COR-L47 (cell line): ENCODE measurements at regions not wholly inside any gene's neighbourhood (a gene's known extent, or its start where the extent isn't known, plus 50 kb on each side); places are given as distances from the start of the nearest gene placed in this dataset.

Source experiments
- DNase-seq: peaks from one replicate; lab custom pipeline; 2025; lab: John Stamatoyannopoulos, UW

DNA sequence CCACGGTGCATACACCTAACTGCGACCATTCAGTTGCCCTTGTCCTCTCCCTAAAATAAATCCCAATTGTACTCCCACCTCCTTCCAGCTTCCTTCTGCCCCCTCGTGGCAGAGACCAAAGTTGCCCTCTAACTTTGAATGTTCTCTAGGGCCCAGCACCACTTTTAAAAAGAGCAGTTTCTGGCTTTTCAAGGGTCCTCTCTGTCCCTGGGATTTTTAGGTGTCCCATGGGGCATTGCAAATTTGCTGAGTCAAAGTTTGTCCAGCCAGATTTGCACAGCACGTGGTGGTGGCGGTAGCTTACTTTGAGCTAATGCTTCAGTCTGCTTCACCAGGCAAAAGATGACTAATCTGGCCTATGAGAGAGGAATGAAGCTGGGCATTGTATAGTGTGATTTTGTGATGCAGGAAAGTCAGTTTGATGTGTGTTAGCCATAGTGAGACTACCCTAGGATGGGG, 100.2 kb downstream of the PERP start:
- DNase-seq, result no peak

DNA sequence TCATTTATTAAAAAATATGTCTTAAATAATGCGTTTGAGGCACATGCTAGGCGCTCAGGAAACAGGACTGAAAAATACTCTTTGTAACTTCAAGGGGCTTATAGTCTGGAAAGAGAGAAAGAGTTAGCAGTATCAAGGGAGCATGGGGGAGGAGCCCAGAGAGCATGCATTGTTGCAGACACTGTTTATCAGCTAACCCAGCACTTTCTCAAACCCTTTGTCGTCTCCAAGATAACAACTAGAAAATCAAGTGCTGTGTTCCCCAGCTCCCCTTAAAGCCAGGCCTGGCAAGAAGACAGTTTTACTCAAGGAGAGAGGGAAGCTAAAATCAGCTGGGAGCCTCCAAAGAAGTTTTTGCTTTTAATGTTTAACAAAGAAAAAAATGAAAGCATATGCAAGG, 98.4 kb downstream of the PERP start:
- DNase-seq, result no peak

DNA sequence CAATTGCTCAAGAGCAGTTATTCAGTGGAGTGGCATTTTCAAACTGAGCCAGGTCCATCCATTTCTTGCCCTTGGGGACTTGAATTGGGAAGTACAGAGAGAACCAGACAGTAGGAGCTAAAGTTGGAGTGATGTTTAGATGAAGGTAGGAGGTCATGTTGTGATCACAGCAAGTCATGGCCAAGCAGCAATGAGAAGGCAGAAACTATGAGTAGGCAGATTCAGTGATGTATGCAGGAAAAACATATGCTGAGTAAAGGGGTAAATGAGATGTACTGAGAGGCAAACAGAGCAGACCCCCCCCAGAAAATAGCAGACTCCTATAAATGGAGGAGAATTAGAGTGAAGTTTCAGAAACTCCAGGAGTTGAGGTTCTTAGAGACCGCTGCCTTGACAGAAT, 95.8 kb downstream of the PERP start:
- no peak for DNase-seq

DNA sequence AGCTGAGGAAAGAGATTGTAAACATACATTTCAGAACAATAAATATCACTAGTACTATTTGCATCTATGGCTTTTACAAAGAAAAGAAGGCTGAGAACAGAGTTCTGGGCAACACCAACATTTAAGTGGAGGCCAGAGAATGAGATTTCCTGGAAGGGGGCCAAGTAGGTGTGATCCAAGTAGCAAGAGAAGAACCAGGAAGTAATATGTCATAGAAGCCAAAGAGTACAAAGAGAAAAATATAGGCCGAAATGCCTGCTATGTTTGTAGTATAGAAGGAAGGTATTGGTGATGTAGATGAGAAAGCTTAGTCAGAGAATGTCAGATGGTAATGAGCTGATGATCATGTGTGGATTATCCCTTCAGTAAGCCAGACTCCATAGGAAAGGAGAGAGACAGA, 94.5 kb downstream of the PERP start:
- peak; percentile 10 for DNase-seq

DNA sequence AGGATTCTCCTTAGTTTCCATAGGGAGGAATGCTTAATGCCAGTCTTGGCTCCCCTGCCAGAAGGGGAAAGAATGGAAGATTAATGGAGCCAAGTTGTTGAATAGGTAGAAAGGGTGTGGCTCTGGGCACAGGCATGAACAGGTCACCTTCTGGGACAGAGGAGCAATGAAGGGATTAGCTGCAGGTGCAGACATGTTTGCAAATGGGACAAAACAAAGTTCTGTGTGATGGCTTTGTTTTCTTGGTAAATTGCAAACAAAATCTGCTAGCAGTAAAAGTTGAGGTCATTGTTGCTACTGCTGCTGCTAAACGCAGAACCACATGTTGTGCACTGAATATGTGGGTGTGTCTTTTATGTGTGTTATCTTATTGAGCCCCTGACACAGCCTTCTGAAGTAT, 93.3 kb downstream of the PERP start:
- no peak for DNase-seq

DNA sequence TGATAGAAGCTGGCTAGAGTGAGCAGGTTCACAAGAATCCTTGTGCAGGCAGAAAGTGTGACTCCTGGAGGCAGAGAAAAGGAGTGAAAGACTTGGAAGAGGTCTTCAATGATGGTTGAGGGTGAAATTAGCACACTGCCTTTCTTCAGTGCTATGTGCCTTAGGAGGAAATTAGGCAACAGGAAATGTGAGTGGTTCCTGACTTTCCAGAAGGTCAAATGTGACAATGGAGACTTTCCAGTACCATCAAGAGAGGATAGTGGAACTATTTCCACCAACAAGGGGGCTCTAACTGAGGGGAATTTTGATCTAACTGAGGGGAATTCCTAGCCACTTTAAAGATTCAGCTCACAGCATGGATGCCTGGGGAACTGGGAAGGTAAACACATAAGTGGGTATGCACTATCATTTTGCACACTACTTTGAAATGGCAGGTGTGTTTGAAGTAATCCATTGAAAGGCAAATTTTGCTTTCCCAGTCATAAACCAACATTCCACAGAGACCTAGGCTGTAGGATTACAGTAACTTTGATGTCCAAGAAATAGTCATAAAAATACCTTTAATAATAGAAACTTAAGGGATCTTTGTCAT, 90.0 kb downstream of the PERP start:
- no peak for DNase-seq

DNA sequence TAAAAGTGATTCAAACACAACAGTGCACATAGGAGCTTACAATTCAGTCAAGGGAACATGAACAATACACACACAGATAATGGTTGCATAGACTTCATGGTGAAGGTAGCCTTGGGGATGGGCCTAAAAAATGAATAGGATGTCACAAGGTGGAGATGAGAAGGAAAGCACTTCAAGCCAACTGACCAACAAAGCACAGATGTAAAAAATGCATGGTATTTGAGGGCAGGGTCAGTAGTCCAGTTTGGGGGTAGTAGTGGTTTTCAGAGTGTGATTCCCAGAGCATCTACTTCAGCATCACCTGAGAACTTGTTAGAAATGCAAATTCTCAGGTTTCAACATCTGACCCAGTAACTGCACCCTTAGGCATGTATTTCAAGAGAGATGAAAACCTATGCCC, 88.9 kb downstream of the PERP start:
- no peak for DNase-seq

DNA sequence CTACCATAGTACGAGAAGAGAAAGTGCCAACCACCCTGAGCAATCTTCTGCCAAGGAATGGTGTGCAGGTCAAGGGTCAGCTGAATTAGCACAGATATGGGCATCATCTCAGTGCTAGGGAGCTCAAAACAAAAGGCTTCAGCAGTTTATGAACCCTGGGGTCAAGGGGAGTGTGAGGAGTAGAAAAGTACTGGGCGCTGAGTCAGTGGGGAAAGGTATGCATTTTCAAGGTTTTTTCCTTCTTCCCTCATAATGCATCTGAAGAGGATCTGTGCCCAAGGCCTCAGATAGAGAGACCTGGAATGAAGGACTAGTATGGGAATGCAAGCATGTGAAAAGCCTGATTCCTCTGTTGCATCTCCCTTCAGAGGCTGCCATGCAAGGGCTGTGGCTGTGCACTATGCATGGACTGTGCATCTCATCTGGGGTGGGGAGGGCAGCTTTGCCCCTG, 81.7 kb downstream of the PERP start:
- no peak for DNase-seq

DNA sequence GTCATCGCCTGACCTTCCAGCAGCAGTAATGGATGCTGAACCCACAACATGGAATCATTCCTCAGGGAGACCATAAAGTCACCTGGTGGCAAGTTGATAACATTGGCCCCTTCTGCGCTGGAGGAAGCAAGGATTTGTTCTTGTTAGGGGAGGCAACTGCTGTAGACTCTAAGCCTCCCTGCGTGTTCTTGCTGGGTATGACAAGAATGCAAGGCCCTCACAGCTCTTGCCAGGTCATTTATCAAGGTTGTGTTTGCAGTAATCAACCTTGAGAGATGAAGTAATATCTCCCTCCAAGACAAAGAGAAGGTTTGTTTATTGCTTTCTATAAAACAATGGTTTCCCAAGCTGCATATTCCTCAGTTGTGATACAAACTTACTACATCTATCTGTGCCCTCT, 80.9 kb downstream of the PERP start:
- DNase-seq, result no peak

DNA sequence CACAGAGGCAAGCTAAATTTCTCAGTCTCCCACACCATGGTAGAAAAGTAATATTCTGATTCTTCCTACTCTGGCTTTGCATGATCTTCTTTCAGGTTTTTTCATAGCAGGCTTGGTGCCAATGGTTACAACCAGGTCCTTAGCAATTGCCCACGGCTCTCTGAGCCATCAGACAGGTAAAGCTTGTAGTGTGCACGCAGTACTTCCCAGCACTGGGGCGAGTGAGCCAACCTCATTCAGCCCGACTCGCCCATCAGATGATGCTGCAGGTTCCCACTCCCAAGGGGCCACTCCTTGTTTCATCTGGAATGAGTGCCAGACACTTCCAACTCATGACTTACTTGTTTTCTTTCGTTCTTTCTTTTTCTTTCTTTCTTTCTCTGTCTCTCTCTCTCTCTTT, 78.3 kb downstream of the PERP start:
- no peak for DNase-seq

DNA sequence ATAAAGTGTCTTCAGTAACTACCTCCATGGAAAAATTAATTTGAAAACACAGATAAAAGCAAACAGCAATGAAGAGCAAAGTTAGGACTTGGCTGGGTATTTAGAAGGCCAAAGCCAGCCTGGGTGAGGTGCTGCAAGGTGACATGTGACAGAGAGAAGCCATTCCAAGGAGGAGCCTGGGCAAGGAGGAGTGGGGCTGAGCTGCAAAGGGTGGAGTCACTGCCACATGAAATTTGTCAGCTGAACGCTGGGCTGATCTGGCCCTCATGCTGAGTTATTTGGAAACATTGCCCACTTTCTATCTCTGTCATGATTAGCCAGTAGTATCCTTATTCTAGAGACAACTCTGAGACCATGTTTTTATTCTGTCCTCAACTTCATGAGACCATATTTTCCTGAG, 76.3 kb downstream of the PERP start:
- no peak for DNase-seq

DNA sequence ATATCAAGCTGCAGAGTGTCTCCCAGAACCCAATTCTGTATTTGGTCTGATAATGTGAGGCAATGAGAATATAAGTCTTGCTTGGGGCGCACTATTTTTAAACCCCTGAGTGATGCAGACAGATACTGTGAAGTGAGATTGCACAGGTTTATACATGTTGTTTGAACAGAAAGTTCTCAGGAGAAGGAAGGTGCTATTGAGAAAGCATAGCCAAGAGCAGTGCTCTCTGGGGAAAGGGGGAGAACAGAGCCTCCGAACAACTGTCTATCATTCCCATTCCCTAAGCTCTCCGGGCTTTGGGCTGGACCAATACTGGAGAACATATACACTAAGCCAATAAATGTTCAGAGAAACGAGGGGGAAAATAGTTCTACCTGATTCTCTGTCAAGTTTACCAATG, 75.8 kb downstream of the PERP start:
- no peak for DNase-seq

DNA sequence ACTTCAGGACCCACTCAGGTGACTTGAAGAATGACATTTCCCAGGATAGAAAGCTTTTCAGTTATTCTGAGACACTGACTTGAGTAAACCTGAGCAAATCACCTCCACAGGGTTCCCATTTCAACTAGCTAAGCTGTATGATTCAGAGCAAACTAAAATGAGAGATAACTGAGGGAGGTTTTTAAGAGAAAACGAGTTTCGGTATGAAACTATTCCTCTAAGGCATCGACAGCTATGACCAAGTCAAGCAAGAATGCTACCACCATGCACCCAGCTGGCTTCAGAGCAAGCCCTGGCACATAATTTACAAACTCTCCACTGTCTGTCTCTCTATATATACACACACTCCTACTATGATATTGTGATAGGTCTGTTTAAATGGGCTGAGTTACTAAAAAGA, 75.4 kb downstream of the PERP start:
- no peak for DNase-seq

DNA sequence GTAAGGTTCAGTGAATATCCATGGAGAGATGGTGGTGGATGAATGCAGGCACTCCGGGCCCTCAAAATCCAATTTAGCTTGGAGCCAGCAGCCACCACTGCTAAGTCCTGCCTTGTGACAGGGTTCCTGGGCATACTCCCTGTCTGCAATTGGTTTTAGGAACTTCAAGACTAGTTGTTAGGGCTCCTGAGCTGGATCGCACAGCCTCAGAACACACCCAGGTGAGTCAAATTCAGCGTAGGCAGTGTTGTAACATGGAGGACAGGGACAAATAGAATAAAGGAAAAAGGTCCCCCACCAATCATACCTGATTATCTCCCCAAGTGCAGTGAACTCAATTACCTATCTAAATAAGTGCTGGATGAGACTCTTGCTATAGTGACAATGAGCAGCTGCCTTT, 74.6 kb downstream of the PERP start:
- no peak for DNase-seq

DNA sequence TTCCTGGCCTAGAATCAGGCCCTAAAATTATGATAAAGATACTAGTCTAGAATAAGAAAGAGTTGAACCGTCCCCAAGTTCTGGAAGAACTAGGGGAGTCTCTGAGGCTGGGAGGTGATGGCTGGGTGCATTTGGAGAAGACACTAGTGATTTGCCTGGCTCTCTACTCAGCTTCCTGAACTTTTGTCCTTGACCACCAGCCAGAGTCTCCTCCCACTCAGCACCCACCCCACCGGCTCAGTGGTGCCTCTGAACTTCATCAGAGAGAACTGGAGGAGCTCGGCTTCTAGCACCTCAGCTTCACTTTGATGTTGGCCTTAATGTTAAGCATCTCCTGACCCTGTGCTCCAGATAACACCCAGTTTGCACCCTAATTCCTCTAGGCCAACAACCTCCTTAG, 73.0 kb downstream of the PERP start:
- DNase-seq, result no peak

DNA sequence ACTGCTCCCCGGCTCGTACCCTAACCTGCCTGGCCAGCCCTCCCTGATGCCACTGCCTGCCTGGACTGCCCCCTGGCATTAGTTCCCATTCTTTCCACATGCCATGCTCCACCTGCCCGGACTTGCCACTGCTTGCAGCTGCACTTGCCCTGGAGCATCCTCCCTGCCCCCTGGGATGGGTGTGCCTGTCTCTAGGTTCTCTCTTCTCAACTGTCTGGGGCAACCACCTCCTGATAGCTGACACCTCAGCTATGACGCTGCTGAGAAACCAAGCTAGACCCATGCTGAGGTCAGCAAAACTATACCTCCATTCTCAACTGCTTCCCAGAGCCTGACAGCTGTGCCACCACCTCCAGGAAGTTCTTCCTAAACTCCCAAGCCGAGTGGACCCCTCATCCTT, 72.1 kb downstream of the PERP start:
- DNase-seq, result no peak

DNA sequence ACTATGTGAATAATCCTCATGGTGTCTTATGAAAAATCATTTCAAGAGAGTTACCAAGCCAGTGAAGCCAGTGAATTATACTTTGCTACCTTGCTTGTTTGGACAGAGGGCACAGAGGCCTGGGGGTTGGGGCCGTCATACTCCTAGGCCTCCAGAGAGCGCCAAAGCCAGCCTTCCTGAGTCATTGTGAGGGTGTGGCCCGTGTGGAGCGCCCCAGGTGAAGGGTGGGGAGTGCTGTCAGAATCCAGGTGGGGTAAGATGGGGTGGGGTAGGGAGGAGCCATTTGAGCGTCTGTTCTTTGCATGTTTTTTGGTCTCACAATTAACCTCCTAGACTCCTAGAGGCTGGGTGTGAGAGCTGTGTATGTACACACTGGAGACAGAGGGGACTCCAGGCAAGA, 71.1 kb downstream of the PERP start:
- no peak for DNase-seq

DNA sequence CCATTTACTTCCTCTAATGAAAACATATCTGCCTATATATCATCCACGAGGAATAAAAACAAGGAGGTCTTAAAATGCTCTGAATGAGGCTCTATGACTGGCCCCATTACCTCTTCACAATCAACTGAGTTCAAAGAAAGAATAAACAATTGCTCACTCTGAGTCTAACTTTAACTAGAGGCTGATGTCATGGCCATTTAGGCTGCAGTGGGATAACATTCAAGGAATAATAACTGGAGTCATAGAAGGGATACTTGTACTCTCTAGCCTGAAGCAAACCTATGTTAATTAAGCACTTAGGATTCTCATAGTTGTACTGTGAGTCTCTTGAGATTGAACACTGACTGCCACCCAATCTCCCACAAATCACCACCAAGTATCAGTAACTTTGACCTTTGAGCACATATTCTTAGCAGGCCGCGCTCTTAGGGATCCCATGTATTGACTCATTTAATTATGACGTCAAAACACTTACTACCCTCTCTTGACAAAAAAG, 70.2 kb downstream of the PERP start:
- DNase-seq, result no peak

DNA sequence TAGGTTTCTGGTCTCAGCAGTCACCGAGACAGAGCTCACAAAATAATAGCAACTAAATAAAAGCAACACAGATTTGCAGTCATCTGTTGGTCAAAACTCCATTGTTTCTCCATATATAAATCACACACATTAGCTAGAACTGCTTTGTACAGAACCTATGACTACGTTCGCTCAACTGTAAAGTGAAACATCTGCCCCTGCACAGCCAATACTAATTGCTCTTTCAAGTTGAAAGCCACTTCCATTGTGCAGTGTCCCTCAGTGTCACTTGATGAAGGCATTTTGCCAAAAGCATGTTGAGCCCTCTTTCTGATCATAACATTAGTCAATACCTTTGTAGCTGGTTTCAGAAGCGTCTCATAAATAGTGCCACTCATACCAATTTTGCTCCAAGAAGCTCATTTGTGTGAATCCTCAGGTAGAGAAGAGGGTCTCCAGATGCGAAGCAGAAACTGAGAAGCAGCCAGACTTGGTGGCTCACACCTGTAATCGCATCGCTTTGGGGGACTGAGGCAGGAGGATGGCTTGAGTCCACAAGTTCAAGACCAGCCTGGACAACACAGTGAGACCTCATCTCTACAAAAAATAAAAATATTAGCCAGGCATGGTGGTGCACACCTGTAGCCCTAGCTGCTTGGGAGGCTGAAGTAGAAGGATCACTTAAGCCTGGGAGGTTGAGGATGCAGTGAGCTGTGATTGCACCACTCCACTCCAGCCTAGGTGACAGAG, 68.9 kb downstream of the PERP start:
- peak; percentile 57 for DNase-seq
